ENCODE measurements at regions not wholly inside any gene's neighbourhood (a gene's known extent, or its start where the extent isn't known, plus 50 kb on each side); places are given as distances from the start of the nearest gene placed in this dataset.
"Not testable (repeated sequence)": the region's sequence is repeated elsewhere in the genome, so short reads cannot be mapped to it uniquely, and the experiment has no call there.

- peak in 1 of 2 donors; percentile 14 for DNase-seq (ENCODE audit: low read depth in 2 of 2)
- not testable (repeated sequence) for H3K4me2 ChIP-seq (ENCODE audit: extremely low read depth, insufficient read depth, low read length)
Measured at GRCh38 chr21:6565190-6566094, 3955.9 kb upstream of the TPTE start.

GRCh38 chr21:6567542-6567941, 3953.8 kb upstream of the TPTE start:
- not testable (repeated sequence) for H3K9ac ChIP-seq (ENCODE audit: insufficient read depth, low read length); H3K79me2 ChIP-seq (ENCODE audit: control insufficient read depth, insufficient read depth, low read length); H3K36me3 ChIP-seq (ENCODE audit: control insufficient read depth, insufficient read depth, low read length); H3K4me1 ChIP-seq (ENCODE audit: control insufficient read depth, extremely low read depth, insufficient read depth, low read length); H3K9me3 ChIP-seq (ENCODE audit: control insufficient read depth, insufficient read depth, low read depth, low read length); H3K27ac ChIP-seq (ENCODE audit: insufficient read depth, low read length); H4K20me1 ChIP-seq (ENCODE audit: control insufficient read depth, extremely low read depth, insufficient read depth, low read length); H2AFZ ChIP-seq (ENCODE audit: low read length); H3K4me3 ChIP-seq (replicated peaks in 1 of 4; ENCODE audit: control extremely low read depth in 1 of 4, insufficient read depth in 1 of 4, low read depth in 3 of 4, low read length in 4 of 4); DNase-seq (ENCODE audit: low read depth in 2 of 2); H3K27me3 ChIP-seq (ENCODE audit: control insufficient read depth, insufficient read depth, low read length); H3K4me2 ChIP-seq (ENCODE audit: extremely low read depth, insufficient read depth, low read length)

More at GRCh38 chr21:6565190-6566094, 3955.9 kb upstream of the TPTE start:
- H4K20me1 ChIP-seq (ENCODE audit: control insufficient read depth, extremely low read depth, insufficient read depth, low read length); H3K9me3 ChIP-seq (ENCODE audit: control insufficient read depth, insufficient read depth, low read depth, low read length); H3K4me3 ChIP-seq (replicated peaks in 1 of 4; ENCODE audit: control extremely low read depth in 1 of 4, insufficient read depth in 1 of 4, low read depth in 3 of 4, low read length in 4 of 4); H3K79me2 ChIP-seq (ENCODE audit: control insufficient read depth, insufficient read depth, low read length); H3K4me1 ChIP-seq (ENCODE audit: control insufficient read depth, extremely low read depth, insufficient read depth, low read length); H3K27me3 ChIP-seq (ENCODE audit: control insufficient read depth, insufficient read depth, low read length); H2AFZ ChIP-seq (ENCODE audit: low read length); H3K36me3 ChIP-seq (ENCODE audit: control insufficient read depth, insufficient read depth, low read length); H3K27ac ChIP-seq (ENCODE audit: insufficient read depth, low read length); H3K9ac ChIP-seq (ENCODE audit: insufficient read depth, low read length): not testable (repeated sequence)

GRCh38 chr21:6569152-6569551, 3952.2 kb upstream of the TPTE start:
- not testable (repeated sequence) for H3K36me3 ChIP-seq (ENCODE audit: control insufficient read depth, insufficient read depth, low read length); H3K4me2 ChIP-seq (ENCODE audit: extremely low read depth, insufficient read depth, low read length); H3K9me3 ChIP-seq (ENCODE audit: control insufficient read depth, insufficient read depth, low read depth, low read length); H3K27me3 ChIP-seq (ENCODE audit: control insufficient read depth, insufficient read depth, low read length); DNase-seq (ENCODE audit: low read depth in 2 of 2); H3K27ac ChIP-seq (ENCODE audit: insufficient read depth, low read length); H3K4me3 ChIP-seq (replicated peaks in 1 of 4; ENCODE audit: control extremely low read depth in 1 of 4, insufficient read depth in 1 of 4, low read depth in 3 of 4, low read length in 4 of 4); H3K79me2 ChIP-seq (ENCODE audit: control insufficient read depth, insufficient read depth, low read length); H3K4me1 ChIP-seq (ENCODE audit: control insufficient read depth, extremely low read depth, insufficient read depth, low read length); H4K20me1 ChIP-seq (ENCODE audit: control insufficient read depth, extremely low read depth, insufficient read depth, low read length); H3K9ac ChIP-seq (ENCODE audit: insufficient read depth, low read length); H2AFZ ChIP-seq (ENCODE audit: low read length)

GRCh38 chr21:6569587-6570392, 3951.6 kb upstream of the TPTE start:
- H2AFZ ChIP-seq (ENCODE audit: low read length); H3K27ac ChIP-seq (ENCODE audit: insufficient read depth, low read length); DNase-seq (ENCODE audit: low read depth in 2 of 2); H3K79me2 ChIP-seq (ENCODE audit: control insufficient read depth, insufficient read depth, low read length); H3K4me1 ChIP-seq (ENCODE audit: control insufficient read depth, extremely low read depth, insufficient read depth, low read length); H3K9ac ChIP-seq (ENCODE audit: insufficient read depth, low read length); H3K9me3 ChIP-seq (ENCODE audit: control insufficient read depth, insufficient read depth, low read depth, low read length); H3K4me2 ChIP-seq (ENCODE audit: extremely low read depth, insufficient read depth, low read length); H3K4me3 ChIP-seq (replicated peaks in 1 of 4; ENCODE audit: control extremely low read depth in 1 of 4, insufficient read depth in 1 of 4, low read depth in 3 of 4, low read length in 4 of 4); H4K20me1 ChIP-seq (ENCODE audit: control insufficient read depth, extremely low read depth, insufficient read depth, low read length); H3K27me3 ChIP-seq (ENCODE audit: control insufficient read depth, insufficient read depth, low read length); H3K36me3 ChIP-seq (ENCODE audit: control insufficient read depth, insufficient read depth, low read length): not testable (repeated sequence)

GRCh38 chr21:6570700-6571368, 3950.5 kb upstream of the TPTE start:
- not testable (repeated sequence) for H3K4me1 ChIP-seq (ENCODE audit: control insufficient read depth, extremely low read depth, insufficient read depth, low read length); H3K9ac ChIP-seq (ENCODE audit: insufficient read depth, low read length); H3K27me3 ChIP-seq (ENCODE audit: control insufficient read depth, insufficient read depth, low read length); H2AFZ ChIP-seq (ENCODE audit: low read length); DNase-seq (ENCODE audit: low read depth in 2 of 2); H4K20me1 ChIP-seq (ENCODE audit: control insufficient read depth, extremely low read depth, insufficient read depth, low read length); H3K4me2 ChIP-seq (ENCODE audit: extremely low read depth, insufficient read depth, low read length); H3K4me3 ChIP-seq (replicated peaks in 1 of 4; ENCODE audit: control extremely low read depth in 1 of 4, insufficient read depth in 1 of 4, low read depth in 3 of 4, low read length in 4 of 4); H3K36me3 ChIP-seq (ENCODE audit: control insufficient read depth, insufficient read depth, low read length); H3K79me2 ChIP-seq (ENCODE audit: control insufficient read depth, insufficient read depth, low read length); H3K9me3 ChIP-seq (ENCODE audit: control insufficient read depth, insufficient read depth, low read depth, low read length); H3K27ac ChIP-seq (ENCODE audit: insufficient read depth, low read length)

- not testable (repeated sequence) for H3K4me3 ChIP-seq (replicated peaks in 1 of 4; ENCODE audit: control extremely low read depth in 1 of 4, insufficient read depth in 1 of 4, low read depth in 3 of 4, low read length in 4 of 4); H3K4me2 ChIP-seq (ENCODE audit: extremely low read depth, insufficient read depth, low read length); H3K9me3 ChIP-seq (ENCODE audit: control insufficient read depth, insufficient read depth, low read depth, low read length); H2AFZ ChIP-seq (ENCODE audit: low read length); H3K27ac ChIP-seq (ENCODE audit: insufficient read depth, low read length); H3K9ac ChIP-seq (ENCODE audit: insufficient read depth, low read length); H3K27me3 ChIP-seq (ENCODE audit: control insufficient read depth, insufficient read depth, low read length); H3K4me1 ChIP-seq (ENCODE audit: control insufficient read depth, extremely low read depth, insufficient read depth, low read length); H3K36me3 ChIP-seq (ENCODE audit: control insufficient read depth, insufficient read depth, low read length); H3K79me2 ChIP-seq (ENCODE audit: control insufficient read depth, insufficient read depth, low read length); H4K20me1 ChIP-seq (ENCODE audit: control insufficient read depth, extremely low read depth, insufficient read depth, low read length); DNase-seq (ENCODE audit: low read depth in 2 of 2)
Measured at GRCh38 chr21:6573576-6573975, 3947.8 kb upstream of the TPTE start.
